HCT116 (cell line): ENCODE measurements at regions not wholly inside any gene's neighbourhood (a gene's known extent, or its start where the extent isn't known, plus 50 kb on each side); places are given as distances from the start of the nearest gene placed in this dataset.

Experiments used
- ATAC-seq: fragments of 200-7000 bp; cut with Tn5 transposase; 2 replicates; pipeline ENCODE4 v1.9.1; 2020; ENCODE audit warnings: mild to moderate bottlenecking, moderate library complexity
- BruUV-seq: library from RNA; stranded (reverse); fragments of 400-500 nt; replicated peaks from 2 replicates; lab custom pipeline; 2021; lab: Mats Ljungman, UMichigan
- CTCF ChIA-PET: fragments of 300-600 bp; sonication (Branson Sonifier 250); formaldehyde crosslinking; loops from one replicate; lab custom pipeline; 2021; ENCODE audit warnings: antibody characterized with exemption; lab: Charles Lee
- POLR2A ChIA-PET: fragments of 300-600, 350-600 bp; sonication (Branson Sonifier 250); formaldehyde crosslinking; loops from one replicate; lab custom pipeline; 2021; ENCODE audit warnings: antibody characterized with exemption; lab: Charles Lee
- RAD21 ChIA-PET, 2 experiments: fragments of 300-600 bp; sonication (Branson Sonifier 250); formaldehyde crosslinking; loops; one replicate each; lab custom pipeline; 2023; ENCODE audit warnings: low total read pairs in 2 of 2; ENCODE audit not compliant: uncharacterized antibody in 2 of 2, unreplicated experiment in 2 of 2, low non-redundant PET in 1 of 2; lab: Charles Lee
- DNase-seq: peaks from one replicate; pipeline ENCODE4 v3.0.0-alpha.2; 2010; ENCODE audit warnings: low read depth, low spot score
- H2AFZ ChIP-seq: fragments of 200-600 bp; shearing (Covaris generic), sonication (generic); 2 replicates; pipeline ENCODE4 v1.6.1; 2017; ENCODE audit warnings: low read depth, mixed run types, mixed read lengths, antibody characterized with exemption, low read length; ENCODE audit not compliant: poor library complexity, severe bottlenecking
- H3K27ac ChIP-seq: 2 replicates; pipeline ENCODE4 v1.5.1; 2012; ENCODE audit warnings: low read depth, low read length
- H3K27me3 ChIP-seq: fragments of 200-600 bp; sonication (generic); 2 replicates; pipeline ENCODE4 v1.6.1; 2016; ENCODE audit warnings: mixed run types, low read length, mixed read lengths; ENCODE audit not compliant: insufficient read depth
- H3K36me3 ChIP-seq, 2 experiments: fragments of 200-500 bp in 1 of 2; fragments of 200-600 bp in 1 of 2; sonication (Bioruptor generic) in 1 of 2; sonication (generic) in 1 of 2; 2 replicates each; pipeline versions ENCODE4 v1.5.1 to v1.6.1; 2014 to 2016; ENCODE audit warnings: low read length in 2 of 2, inconsistent platforms in 1 of 2, mixed read lengths in 1 of 2, mixed run types in 1 of 2; ENCODE audit not compliant: insufficient read depth in 2 of 2, control insufficient read depth in 1 of 2
- H3K4me1 ChIP-seq, 2 experiments: fragments of 200-600 bp in 1 of 2; sonication (generic) in 1 of 2; 2 replicates each; pipeline versions ENCODE4 v1.5.1 to v1.6.1; 2012 to 2017; ENCODE audit warnings: low read length in 2 of 2, inconsistent platforms in 1 of 2, mild to moderate bottlenecking in 1 of 2, mixed read lengths in 1 of 2, mixed run types in 1 of 2, moderate library complexity in 1 of 2; ENCODE audit not compliant: insufficient read depth in 2 of 2, control insufficient read depth in 1 of 2
- H3K4me2 ChIP-seq: fragments of 200-600 bp; sonication (generic); 2 replicates; pipeline ENCODE4 v1.6.1; 2017; ENCODE audit warnings: mixed run types, low read length, mixed read lengths
- H3K4me3 ChIP-seq, 2 experiments: fragments of 200-600 bp in 1 of 2; sonication (generic) in 1 of 2; replicated peaks in 1 of 2; 2 replicates each; pipeline ENCODE4 v1.5.1; 2011 to 2016; ENCODE audit warnings: low read length in 2 of 2, control low read depth in 1 of 2, low read depth in 1 of 2, mild to moderate bottlenecking in 1 of 2, mixed read lengths in 1 of 2, mixed run types in 1 of 2
- H3K79me2 ChIP-seq: fragments of 200-600 bp; sonication (generic); 2 replicates; pipeline ENCODE4 v1.6.1; 2017; ENCODE audit warnings: mild to moderate bottlenecking, mixed run types, low read length, moderate library complexity, mixed read lengths; ENCODE audit not compliant: insufficient read depth
- H3K9ac ChIP-seq: fragments of 200-600 bp; sonication (generic); 2 replicates; pipeline ENCODE4 v1.6.1; 2016; ENCODE audit warnings: low read length, mixed read lengths
- H3K9me2 ChIP-seq: fragments of 200-600 bp; sonication (generic), shearing (Covaris generic); 2 replicates; pipeline ENCODE4 v1.6.1; 2017; ENCODE audit warnings: mixed run types, mild to moderate bottlenecking, moderate library complexity; ENCODE audit not compliant: insufficient read depth
- H3K9me3 ChIP-seq, 2 experiments: fragments of 200-500 bp in 1 of 2; fragments of 200-600 bp in 1 of 2; sonication (Bioruptor generic) in 1 of 2; sonication (generic) in 1 of 2; 2 replicates each; pipeline ENCODE4 v1.6.1; 2014 to 2017; ENCODE audit warnings: low read length in 2 of 2, mixed read lengths in 2 of 2, inconsistent platforms in 1 of 2, low read depth in 1 of 2, mild to moderate bottlenecking in 1 of 2, mixed run types in 1 of 2, moderate library complexity in 1 of 2; ENCODE audit not compliant: control insufficient read depth in 1 of 2, insufficient read depth in 1 of 2
- H4K20me1 ChIP-seq: fragments of 200-600 bp; sonication (generic), shearing (Covaris generic); 2 replicates; pipeline ENCODE4 v1.6.1; 2017; ENCODE audit warnings: mixed run types, mild to moderate bottlenecking, moderate library complexity; ENCODE audit not compliant: insufficient read depth
- ATF3 ChIP-seq: IDR thresholded peaks from 2 replicates; pipeline ENCODE4 v1.6.1; 2012
- CEBPB ChIP-seq: IDR thresholded peaks from 2 replicates; pipeline ENCODE4 v1.6.1; 2012; ENCODE audit warnings: low read depth
- EGR1 ChIP-seq: IDR thresholded peaks from 2 replicates; pipeline ENCODE4 v1.6.1; 2012; ENCODE audit warnings: low read depth
- EZH2phosphoT487 ChIP-seq: fragments of 200-600 bp; IDR thresholded peaks from 2 replicates; pipeline ENCODE4 v1.6.1; 2018; ENCODE audit warnings: antibody characterized with exemption, borderline replicate concordance
- FOSL1 ChIP-seq: IDR thresholded peaks from 2 replicates; pipeline ENCODE4 v1.6.1; 2012; ENCODE audit warnings: low read depth
- RAD21 ChIP-seq: IDR thresholded peaks from 2 replicates; pipeline ENCODE4 v1.6.1; 2012; ENCODE audit warnings: low read depth, mild to moderate bottlenecking
- REST ChIP-seq: IDR thresholded peaks from 2 replicates; pipeline ENCODE4 v1.6.1; 2012; ENCODE audit warnings: low read depth
- SP1 ChIP-seq: IDR thresholded peaks from 2 replicates; pipeline ENCODE4 v1.6.1; 2012; ENCODE audit warnings: low read depth
- TCF7L2 ChIP-seq: IDR thresholded peaks from 2 replicates; pipeline ENCODE4 v1.7.0; 2011; ENCODE audit warnings: borderline replicate concordance, inconsistent platforms; ENCODE audit not compliant: insufficient read depth, insufficient read length; ENCODE audit errors: extremely low read depth
- ZBTB33 ChIP-seq: IDR thresholded peaks from 2 replicates; pipeline ENCODE4 v1.6.1; 2011; ENCODE audit warnings: mild to moderate bottlenecking, low read length, moderate library complexity; ENCODE audit not compliant: insufficient replicate concordance; ENCODE audit errors: extremely low read depth
- ZFX ChIP-seq: fragments of 450-650 bp; IDR thresholded peaks from 2 replicates; pipeline ENCODE4 v1.6.1; 2017
- ZNF274 ChIP-seq: fragments of 200-500 bp; sonication (Bioruptor generic); IDR thresholded peaks from 2 replicates; pipeline ENCODE4 v1.6.1; 2014; ENCODE audit warnings: mild to moderate bottlenecking, low read depth, low read length, inconsistent platforms
- intact Hi-C: fragments of 100-400 bp; cut with micrococcal nuclease; formaldehyde crosslinking; loops from 2 replicates; pipeline ENCODE4 v1.10.0; 2022

GRCh38 chr5:30108051-30108450, 1085.4 kb upstream of the CDH6 start:
- no peak for TF ChIP-seq RAD21
- no peak for TF ChIP-seq ATF3
- TF ChIP-seq SP1: no peak
- no peak for TF ChIP-seq CEBPB
- no peak for TF ChIP-seq ZNF274
- TF ChIP-seq TCF7L2: no peak
- TF ChIP-seq EGR1: no peak
- TF ChIP-seq ZBTB33: no peak
- no peak for TF ChIP-seq FOSL1
- TF ChIP-seq EZH2phosphoT487: no peak
- no peak for TF ChIP-seq ZFX
- no peak for TF ChIP-seq REST
- no peaks in the 10 kb centered on the region for H4K20me1 ChIP-seq
- CTCF ChIA-PET: no interaction called here
- H3K36me3 ChIP-seq: no peaks in the 10 kb centered on the region
- no peak for ATAC-seq
- no peaks in the 10 kb centered on the region for H3K4me1 ChIP-seq
- H3K4me2 ChIP-seq: no peak overlapping the region
- H3K9me2 ChIP-seq: no peaks in the 10 kb centered on the region
- BruUV-seq: no TSS peak
- H3K9ac ChIP-seq: no peak overlapping the region
- DNase-seq: no peak
- H2AFZ ChIP-seq: no peak overlapping the region
- no peak overlapping the region for H3K27ac ChIP-seq
- no peaks in the 10 kb centered on the region for H3K27me3 ChIP-seq
- RAD21 ChIA-PET: no interaction called here
- no peak overlapping the region for H3K4me3 ChIP-seq
- POLR2A ChIA-PET: no interaction called here
- intact Hi-C loops: no loop called here
- no peaks in the 10 kb centered on the region for H3K79me2 ChIP-seq
- H3K9me3 ChIP-seq: peaks cover 9 to 15% of the 10 kb centered on the region in 2 experiments; a peak in 2 of 4 replicates
